OCI-LY7 (cell line): ENCODE measurements at regions not wholly inside any gene's neighbourhood (a gene's known extent, or its start where the extent isn't known, plus 50 kb on each side); places are given as distances from the start of the nearest gene placed in this dataset.

Source experiments
- BruUV-seq: library from RNA; stranded (reverse); fragments of 400-500 nt; replicated peaks from 2 replicates; lab custom pipeline; 2021; lab: Mats Ljungman, UMichigan
- CTCF ChIA-PET: fragments of 300-600 bp; sonication (Branson Sonifier 250); formaldehyde crosslinking; loops from one replicate; lab custom pipeline; 2022; ENCODE audit warnings: antibody characterized with exemption; ENCODE audit not compliant: unreplicated experiment; lab: Charles Lee
- POLR2A ChIA-PET: fragments of 300-600 bp; sonication (Branson Sonifier 250); formaldehyde crosslinking; loops from one replicate; lab custom pipeline; 2022; ENCODE audit warnings: antibody characterized with exemption; lab: Charles Lee
- DNase-seq: peaks from one replicate; pipeline ENCODE4 v3.0.0-alpha.2; 2015; ENCODE audit warnings: low spot score
- H2AFZ ChIP-seq: fragments of 200-600 bp; sonication (generic), shearing (Covaris generic); 2 replicates; pipeline ENCODE4 v1.6.1; 2014; ENCODE audit warnings: mild to moderate bottlenecking, antibody characterized with exemption, low read length, moderate library complexity
- H3K27ac ChIP-seq: fragments of 200-600 bp; sonication (generic); 2 replicates; pipeline ENCODE4 v1.5.1; 2014; ENCODE audit warnings: mixed run types, low read depth, mild to moderate bottlenecking, moderate library complexity, low read length, inconsistent platforms; ENCODE audit not compliant: poor library complexity, severe bottlenecking
- H3K36me3 ChIP-seq: fragments of 200-600 bp; sonication (generic); 2 replicates; pipeline ENCODE4 v1.6.1; 2014; ENCODE audit warnings: mild to moderate bottlenecking, antibody characterized with exemption, low read length, moderate library complexity, mixed read lengths; ENCODE audit not compliant: insufficient read depth
- H3K4me1 ChIP-seq: fragments of 200-600 bp; sonication (generic); 2 replicates; pipeline ENCODE4 v1.5.1; 2014; ENCODE audit warnings: mild to moderate bottlenecking, low read length; ENCODE audit not compliant: insufficient read depth, poor library complexity, severe bottlenecking
- H3K4me2 ChIP-seq: fragments of 200-600 bp; sonication (generic); 2 replicates; pipeline ENCODE4 v1.6.1; 2014; ENCODE audit warnings: mild to moderate bottlenecking, low read length
- H3K4me3 ChIP-seq: fragments of 200-600 bp; sonication (generic); 2 replicates; pipeline ENCODE4 v1.5.1; 2014; ENCODE audit warnings: mild to moderate bottlenecking, low read depth, low read length; ENCODE audit not compliant: poor library complexity, severe bottlenecking
- H3K79me2 ChIP-seq: fragments of 200-600 bp; sonication (generic); 2 replicates; pipeline ENCODE4 v1.6.1; 2016; ENCODE audit warnings: low read depth, mild to moderate bottlenecking, low read length, moderate library complexity, mixed read lengths; ENCODE audit not compliant: insufficient read depth
- H3K9me2 ChIP-seq: fragments of 200-600 bp; sonication (generic); 2 replicates; pipeline ENCODE4 v1.6.1; 2016; ENCODE audit warnings: mild to moderate bottlenecking, low read length, mixed read lengths; ENCODE audit not compliant: insufficient read depth
- H3K9me3 ChIP-seq: fragments of 200-600 bp; sonication (generic); 2 replicates; pipeline ENCODE4 v1.6.1; 2014; ENCODE audit warnings: mild to moderate bottlenecking, mixed run types, low read length, mixed read lengths
- H4K20me1 ChIP-seq: fragments of 200-600 bp; sonication (generic); 2 replicates; pipeline ENCODE4 v1.6.1; 2014; ENCODE audit warnings: mild to moderate bottlenecking, antibody characterized with exemption, low read length, moderate library complexity, mixed read lengths; ENCODE audit not compliant: insufficient read depth
- EZH2phosphoT487 ChIP-seq: fragments of 200-600 bp; sonication (generic); IDR thresholded peaks from 2 replicates; pipeline ENCODE4 v1.6.1; 2018; ENCODE audit warnings: low read depth, borderline replicate concordance, mild to moderate bottlenecking, mixed run types, antibody characterized with exemption, low read length, moderate library complexity, mixed read lengths
- intact Hi-C: fragments of 100-400 bp; cut with micrococcal nuclease; formaldehyde crosslinking; loops from one replicate; pipeline ENCODE4 v1.10.0; 2022; ENCODE audit not compliant: unreplicated experiment
- TF ChIP-seq, protein P1 (sequence below): fragments of 200-600 bp; sonication (generic); conservative IDR thresholded peaks from 2 replicates; pipeline ENCODE4 v1.5.1; 2014; ENCODE audit warnings: mild to moderate bottlenecking, antibody characterized with exemption, low read length, moderate library complexity, mixed read lengths

DNA sequence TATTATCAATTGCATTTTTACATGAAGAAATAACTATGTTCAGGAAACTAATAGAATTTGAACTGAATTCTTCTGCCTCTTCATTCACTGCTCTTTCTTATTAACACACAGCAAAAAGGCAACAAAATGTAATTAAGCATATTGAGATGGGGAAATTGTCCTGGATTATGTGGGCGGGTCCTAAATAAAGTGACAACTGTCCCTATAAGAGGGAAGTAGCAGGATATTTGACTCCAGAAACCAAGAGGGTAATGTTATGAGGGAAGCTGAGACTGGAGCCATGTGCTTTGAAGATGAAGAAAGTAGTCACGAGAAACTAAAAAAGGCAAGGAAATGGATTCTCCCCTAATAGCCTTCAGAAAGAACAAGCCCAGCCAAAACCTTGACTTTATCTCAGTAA, 311.2 kb upstream of the PIK3R1 start:
- ChIA-PET POLR2A (no interaction called here), CTCF (no interaction called here)
- DNase-seq = no peak
- no TSS peak for BruUV-seq
- Histone ChIP-seq H3K79me2 (no peaks in the 10 kb centered on the region), H3K9me2 (no peaks in the 10 kb centered on the region), H3K36me3 (no peaks in the 10 kb centered on the region), H3K9me3 (no peaks in the 10 kb centered on the region), H4K20me1 (no peaks in the 10 kb centered on the region), H3K4me3 (no peak overlapping the region), H2AFZ (no peak overlapping the region), H3K4me1 (no peaks in the 10 kb centered on the region), H3K27ac (no peak overlapping the region), H3K4me2 (no peak overlapping the region)
- intact Hi-C loops = no loop called here
- TF ChIP-seq, protein P1, sequence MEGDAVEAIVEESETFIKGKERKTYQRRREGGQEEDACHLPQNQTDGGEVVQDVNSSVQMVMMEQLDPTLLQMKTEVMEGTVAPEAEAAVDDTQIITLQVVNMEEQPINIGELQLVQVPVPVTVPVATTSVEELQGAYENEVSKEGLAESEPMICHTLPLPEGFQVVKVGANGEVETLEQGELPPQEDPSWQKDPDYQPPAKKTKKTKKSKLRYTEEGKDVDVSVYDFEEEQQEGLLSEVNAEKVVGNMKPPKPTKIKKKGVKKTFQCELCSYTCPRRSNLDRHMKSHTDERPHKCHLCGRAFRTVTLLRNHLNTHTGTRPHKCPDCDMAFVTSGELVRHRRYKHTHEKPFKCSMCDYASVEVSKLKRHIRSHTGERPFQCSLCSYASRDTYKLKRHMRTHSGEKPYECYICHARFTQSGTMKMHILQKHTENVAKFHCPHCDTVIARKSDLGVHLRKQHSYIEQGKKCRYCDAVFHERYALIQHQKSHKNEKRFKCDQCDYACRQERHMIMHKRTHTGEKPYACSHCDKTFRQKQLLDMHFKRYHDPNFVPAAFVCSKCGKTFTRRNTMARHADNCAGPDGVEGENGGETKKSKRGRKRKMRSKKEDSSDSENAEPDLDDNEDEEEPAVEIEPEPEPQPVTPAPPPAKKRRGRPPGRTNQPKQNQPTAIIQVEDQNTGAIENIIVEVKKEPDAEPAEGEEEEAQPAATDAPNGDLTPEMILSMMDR = no peak
- no peak for TF ChIP-seq EZH2phosphoT487

- no peaks in the 10 kb centered on the region for H4K20me1 ChIP-seq
- TF ChIP-seq EZH2phosphoT487 = no peak
- TF ChIP-seq, protein P1 = no peak
- ChIA-PET CTCF (no interaction called here), POLR2A (no interaction called here)
- no peaks in the 10 kb centered on the region for H3K9me2 ChIP-seq
- H3K36me3 ChIP-seq = no peaks in the 10 kb centered on the region
- no peaks in the 10 kb centered on the region for H3K9me3 ChIP-seq
- no peak overlapping the region for H3K4me2 ChIP-seq
- no peak overlapping the region for H3K27ac ChIP-seq
- DNase-seq = no peak
- BruUV-seq = no TSS peak
- H3K79me2 ChIP-seq = no peaks in the 10 kb centered on the region
- H3K4me3 ChIP-seq = no peak overlapping the region
- H3K4me1 ChIP-seq = no peaks in the 10 kb centered on the region
- H2AFZ ChIP-seq = no peak overlapping the region
- intact Hi-C loops = no loop called here
These were observed 311.9 kb upstream of the PIK3R1 start for GRCh38 chr5:67903656-67904055.

DNA sequence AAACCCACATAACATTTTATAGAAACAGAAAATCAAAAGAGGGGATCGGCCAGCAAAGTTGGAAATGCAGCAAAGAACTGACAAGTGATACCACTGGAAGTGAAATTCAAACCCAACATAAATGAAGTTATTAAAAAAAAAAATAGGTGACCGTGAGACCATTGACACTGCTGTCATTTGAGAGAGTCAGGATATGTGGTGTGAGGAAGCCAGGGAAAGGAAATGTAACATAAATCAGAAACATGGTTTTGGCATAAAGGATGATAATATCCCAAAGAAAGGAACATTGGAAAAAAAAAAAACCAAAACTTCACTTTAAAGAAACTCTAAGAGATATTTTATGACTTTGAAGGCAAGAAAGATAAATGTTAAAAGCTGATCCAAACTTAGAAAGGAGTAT, 312.4 kb upstream of the PIK3R1 start:
- Histone ChIP-seq H3K9me2 (no peaks in the 10 kb centered on the region), H4K20me1 (no peaks in the 10 kb centered on the region), H3K9me3 (no peaks in the 10 kb centered on the region), H3K27ac (no peak overlapping the region), H3K79me2 (no peaks in the 10 kb centered on the region), H3K4me3 (no peak overlapping the region), H3K4me2 (no peak overlapping the region), H3K36me3 (no peaks in the 10 kb centered on the region), H2AFZ (no peak overlapping the region), H3K4me1 (no peaks in the 10 kb centered on the region)
- intact Hi-C loops = no loop called here
- no TSS peak for BruUV-seq
- no peak for DNase-seq
- ChIA-PET CTCF (no interaction called here), POLR2A (no interaction called here)
- TF ChIP-seq, protein P1 = no peak
- no peak for TF ChIP-seq EZH2phosphoT487
